ENCODE measurements at regions not wholly inside any gene's neighbourhood (a gene's known extent, or its start where the extent isn't known, plus 50 kb on each side); places are given as distances from the start of the nearest gene placed in this dataset.

GRCh38 chr6:109916759-109917158 is 61.4 kb upstream of the GPR6 start:
- CTCF ChIA-PET = no interaction called here

GRCh38 chr6:109918227-109918626 is 59.9 kb upstream of the GPR6 start:
- ChIA-PET POLR2A (no interaction called here), CTCF (no interaction called here)

More at GRCh38 chr6:109916759-109917158, 61.4 kb upstream of the GPR6 start:
- POLR2A ChIA-PET = interaction anchor here (1.1 kb wide), 1 partner anchor 55 kb away, joined by 4 read pairs; no protein-coding TSS in a partner anchor

- ChIA-PET CTCF (no interaction called here), POLR2A (no interaction called here)
These were observed 57.2 kb upstream of the GPR6 start for GRCh38 chr6:109920911-109921310.

- ChIA-PET POLR2A (no interaction called here), CTCF (no interaction called here)
These were observed 55.3 kb upstream of the GPR6 start for GRCh38 chr6:109922851-109923250.

GRCh38 chr6:109925075-109925474 is 53.0 kb upstream of the GPR6 start:
- POLR2A ChIA-PET = no interaction called here
- CTCF ChIA-PET = no interaction called here

- POLR2A ChIA-PET = no interaction called here
- CTCF ChIA-PET = interaction anchor here (0.7 kb wide), 1 partner anchor 187 kb away, joined by 5 read pairs; no protein-coding TSS in a partner anchor
These were observed 51.1 kb upstream of the GPR6 start for GRCh38 chr6:109927052-109927451.
